ENCODE measurements at regions not wholly inside any gene's neighbourhood (a gene's known extent, or its start where the extent isn't known, plus 50 kb on each side); places are given as distances from the start of the nearest gene placed in this dataset.

DNA sequence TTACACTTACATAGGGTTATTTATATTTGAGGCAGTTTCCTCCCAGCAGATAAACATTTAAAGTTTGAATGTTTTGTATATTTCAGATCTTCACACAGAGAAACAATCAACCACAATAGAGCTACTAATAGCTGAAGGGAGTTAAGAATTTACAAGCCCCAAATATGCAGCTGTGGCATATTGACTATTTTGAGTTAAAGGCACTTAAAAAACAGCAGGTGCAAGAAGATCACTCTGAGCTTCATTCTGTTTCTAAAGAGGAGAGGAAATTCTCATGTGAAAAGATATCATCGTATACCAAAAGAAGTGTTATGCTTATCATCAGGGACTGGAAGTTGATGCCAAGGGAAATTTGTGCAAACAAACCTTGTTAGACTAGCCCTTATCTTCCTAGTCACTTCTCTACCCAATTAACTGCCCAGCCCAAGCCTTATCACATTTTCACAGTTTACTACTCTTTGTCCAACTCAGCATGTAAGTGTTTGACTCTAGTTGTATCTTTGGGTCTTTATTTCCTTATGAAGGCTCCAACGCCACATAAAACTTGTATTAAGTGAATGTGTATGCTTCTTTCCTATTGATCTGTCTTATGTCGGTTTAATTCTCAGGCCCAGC, 66.3 kb upstream of the COG2 start:
- Histone ChIP-seq H3K9me3 (ENCODE audit: control insufficient read depth in 2 of 2, low read length in 2 of 2) (no peaks in the 10 kb centered on the region), H3K27ac (ENCODE audit: insufficient read depth, low read length, poor library complexity, severe bottlenecking) (no peak overlapping the region), H3K36me3 (ENCODE audit: control insufficient read depth, insufficient read depth, low read length) (no peaks in the 10 kb centered on the region), H3K4me1 (ENCODE audit: control insufficient read depth, insufficient read depth, low read length, poor library complexity, severe bottlenecking) (no peaks in the 10 kb centered on the region), H3K4me3 (ENCODE audit: low read depth, low read length) (no peak overlapping the region), H3K27me3 (ENCODE audit: control insufficient read depth, insufficient read depth, low read length) (peaks cover 7% of the 10 kb centered on the region)
- peaks cover 7% of the 10 kb centered on the region for H3K27me3 Mint-ChIP-seq
- H3K27ac Mint-ChIP-seq: no peak overlapping the region
- no peaks in the 10 kb centered on the region for H3K36me3 Mint-ChIP-seq
- peaks cover 0 to 2% (median 0%) of the 10 kb centered on the region in 4 donors for H3K4me1 Mint-ChIP-seq
- H3K9me3 Mint-ChIP-seq: no peaks in the 10 kb centered on the region
- no peak overlapping the region for H3K4me3 Mint-ChIP-seq
- ATAC-seq (ENCODE audit: low read depth in 2 of 2) (no peak), DNase-seq (no peak)

DNA sequence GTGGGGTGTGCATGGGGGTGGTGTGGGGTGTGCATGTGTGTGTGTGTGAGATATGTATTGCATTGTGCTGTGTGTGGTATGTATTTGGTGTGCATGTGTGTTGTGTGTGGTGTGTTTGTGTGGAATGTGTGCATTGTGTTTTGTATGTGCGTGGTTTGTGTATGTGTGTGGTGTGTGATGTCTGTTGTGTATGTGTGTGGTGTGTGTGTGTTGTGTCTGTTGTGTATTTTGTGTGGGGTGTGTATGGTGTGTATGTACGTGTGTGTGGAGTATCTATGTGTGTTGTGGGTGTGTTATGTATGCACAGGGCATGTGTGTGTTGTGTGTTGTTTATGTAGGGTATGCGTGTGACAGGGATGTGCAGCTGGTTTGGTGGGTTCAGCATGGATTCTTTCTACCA, 67.8 kb upstream of the COG2 start:
- Mint-ChIP-seq H3K9me3 (no peaks in the 10 kb centered on the region), H3K4me3 (no peak overlapping the region), H3K27ac (no peak overlapping the region)

DNA sequence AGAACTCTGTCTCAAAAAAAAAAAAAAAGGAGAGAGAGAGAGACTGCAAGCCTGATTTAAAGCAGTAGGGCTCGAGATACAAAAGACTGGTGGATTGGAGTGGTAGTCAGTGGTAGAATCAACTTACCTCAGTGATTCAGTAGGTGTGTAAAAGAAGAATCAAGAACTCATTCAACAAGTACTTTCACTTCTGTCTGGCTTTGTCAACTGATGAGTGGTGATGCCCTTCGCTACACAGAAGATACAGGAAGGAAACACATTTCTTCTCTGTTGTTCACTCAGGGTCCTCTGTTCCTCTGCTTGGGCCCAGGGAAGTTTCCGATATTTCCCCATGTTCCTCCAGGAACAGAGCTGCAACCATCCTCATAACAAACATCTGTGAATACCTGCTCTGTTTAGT, 68.6 kb upstream of the COG2 start:
- Histone ChIP-seq H3K9me3 (ENCODE audit: control insufficient read depth in 2 of 2, low read length in 2 of 2) (no peaks in the 10 kb centered on the region), H3K4me1 (ENCODE audit: control insufficient read depth, insufficient read depth, low read length, poor library complexity, severe bottlenecking) (no peaks in the 10 kb centered on the region), H3K4me3 (ENCODE audit: low read depth, low read length) (no peak overlapping the region), H3K27me3 (ENCODE audit: control insufficient read depth, insufficient read depth, low read length) (peaks cover 7% of the 10 kb centered on the region), H3K36me3 (ENCODE audit: control insufficient read depth, insufficient read depth, low read length) (no peaks in the 10 kb centered on the region), H3K27ac (ENCODE audit: insufficient read depth, low read length, poor library complexity, severe bottlenecking) (no peak overlapping the region)
- Mint-ChIP-seq H3K27ac (no peak overlapping the region), H3K4me3 (no peak overlapping the region), H3K9me3 (no peaks in the 10 kb centered on the region), H3K27me3 (peaks cover 7% of the 10 kb centered on the region), H3K4me1 (peaks cover 0 to 2% (median 0%) of the 10 kb centered on the region in 4 donors), H3K36me3 (no peaks in the 10 kb centered on the region)
- ATAC-seq (ENCODE audit: low read depth in 2 of 2) (no peak), DNase-seq (no peak)

More for the DNA sequence above, 67.8 kb upstream of the COG2 start:
- H3K4me3 ChIP-seq (ENCODE audit: low read depth, low read length): no peak overlapping the region
- H3K27me3 ChIP-seq (ENCODE audit: control insufficient read depth, insufficient read depth, low read length): peaks cover 7% of the 10 kb centered on the region
- Mint-ChIP-seq H3K4me1 (peaks cover 0 to 2% (median 0%) of the 10 kb centered on the region in 4 donors), H3K27me3 (peaks cover 7% of the 10 kb centered on the region), H3K36me3 (no peaks in the 10 kb centered on the region)
- H3K9me3 ChIP-seq (ENCODE audit: control insufficient read depth in 2 of 2, low read length in 2 of 2): no peaks in the 10 kb centered on the region
- no peaks in the 10 kb centered on the region for H3K36me3 ChIP-seq (ENCODE audit: control insufficient read depth, insufficient read depth, low read length)
- no peak for DNase-seq
- no peaks in the 10 kb centered on the region for H3K4me1 ChIP-seq (ENCODE audit: control insufficient read depth, insufficient read depth, low read length, poor library complexity, severe bottlenecking)
- H3K27ac ChIP-seq (ENCODE audit: insufficient read depth, low read length, poor library complexity, severe bottlenecking): no peak overlapping the region
- ATAC-seq (ENCODE audit: low read depth in 2 of 2): no peak

DNA sequence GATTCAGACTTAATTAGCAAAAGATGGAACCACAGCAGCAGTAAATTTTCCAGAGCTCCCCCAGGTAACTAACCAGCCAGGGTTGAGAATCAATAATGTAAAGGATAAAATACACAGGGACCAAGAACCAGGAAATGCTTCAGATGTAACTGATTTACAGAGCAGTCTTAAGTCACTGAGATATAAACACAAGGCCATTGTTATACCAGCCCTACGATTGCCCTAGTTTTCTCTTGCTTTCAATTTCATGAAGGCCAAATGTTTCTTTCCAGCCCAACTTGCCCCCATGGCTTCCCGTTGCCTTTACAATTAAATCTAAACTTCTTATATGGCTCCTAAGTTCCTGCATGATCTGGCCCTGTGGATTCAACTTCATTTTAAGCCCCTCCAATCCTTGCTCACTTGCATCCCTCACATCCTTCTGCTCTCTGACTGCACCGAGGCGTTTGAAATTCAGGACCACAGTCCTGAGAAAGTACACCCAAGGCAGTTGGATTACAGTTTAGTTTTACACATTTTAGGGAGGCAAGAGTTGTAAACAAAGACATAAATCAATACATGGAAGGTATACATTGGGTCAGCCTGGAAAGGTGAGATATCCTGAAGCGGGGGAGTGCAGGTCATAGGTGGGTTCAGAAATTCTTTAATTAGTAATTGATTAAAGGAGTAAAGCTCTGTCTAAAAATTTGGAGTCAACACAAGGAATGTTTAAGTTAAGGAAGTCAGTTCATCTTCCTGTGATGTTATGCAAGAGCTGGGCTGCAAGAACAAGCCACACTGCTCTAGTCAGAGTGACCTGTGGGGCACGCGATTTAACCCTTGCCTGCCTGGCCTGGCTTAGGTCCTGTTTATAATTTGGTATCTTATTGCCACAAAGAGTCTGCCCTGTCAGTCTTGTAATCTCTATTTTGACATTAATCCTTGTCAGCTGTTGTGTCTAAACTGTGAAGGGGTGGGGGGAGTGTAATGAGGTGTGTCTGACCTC, 69.9 kb upstream of the COG2 start:
- Histone ChIP-seq H3K27ac (ENCODE audit: insufficient read depth, low read length, poor library complexity, severe bottlenecking) (no peak overlapping the region), H3K27me3 (ENCODE audit: control insufficient read depth, insufficient read depth, low read length) (peaks cover 7% of the 10 kb centered on the region), H3K4me1 (ENCODE audit: control insufficient read depth, insufficient read depth, low read length, poor library complexity, severe bottlenecking) (no peaks in the 10 kb centered on the region), H3K36me3 (ENCODE audit: control insufficient read depth, insufficient read depth, low read length) (no peaks in the 10 kb centered on the region), H3K4me3 (ENCODE audit: low read depth, low read length) (no peak overlapping the region), H3K9me3 (ENCODE audit: control insufficient read depth in 2 of 2, low read length in 2 of 2) (no peaks in the 10 kb centered on the region)
- no peaks in the 10 kb centered on the region for H3K9me3 Mint-ChIP-seq
- H3K27ac Mint-ChIP-seq: no peak overlapping the region
- H3K36me3 Mint-ChIP-seq: no peaks in the 10 kb centered on the region
- H3K4me1 Mint-ChIP-seq: peaks cover 0 to 2% (median 0%) of the 10 kb centered on the region in 4 donors
- no peak overlapping the region for H3K4me3 Mint-ChIP-seq
- no peak for ATAC-seq (ENCODE audit: low read depth in 2 of 2)
- no peak for DNase-seq
- no peaks in the 10 kb centered on the region for H3K27me3 Mint-ChIP-seq

DNA sequence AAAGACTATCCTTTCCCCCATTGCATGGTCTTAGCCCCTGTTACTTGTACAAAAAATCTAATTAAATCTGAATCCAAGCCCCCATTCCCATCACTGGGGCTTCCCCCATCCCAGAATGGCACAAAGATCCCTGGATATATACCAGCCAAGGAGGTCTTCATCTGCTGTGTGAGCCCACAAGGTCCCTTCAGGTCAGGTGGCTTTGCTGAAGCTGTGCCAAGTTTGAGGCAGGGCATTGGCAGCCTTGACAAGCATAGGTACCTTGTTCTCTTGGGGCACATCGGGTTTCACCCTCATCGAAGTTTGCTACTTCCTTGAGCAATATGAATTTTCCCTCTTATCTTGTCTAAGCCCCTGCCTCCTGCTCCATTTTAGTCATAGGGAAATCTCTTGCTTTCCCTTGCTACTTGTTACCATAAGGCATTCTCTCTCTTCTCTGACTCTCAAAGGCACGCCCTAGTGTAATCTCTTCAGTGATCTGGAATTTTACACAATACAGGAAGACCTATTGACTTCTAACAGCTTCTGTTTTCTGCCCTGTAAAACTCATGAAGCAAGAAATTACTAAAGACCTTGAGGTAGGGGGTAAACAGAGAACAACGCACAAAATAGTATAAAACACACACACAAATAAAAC, 71.4 kb upstream of the COG2 start:
- Histone ChIP-seq H3K27me3 (ENCODE audit: control insufficient read depth, insufficient read depth, low read length) (peaks cover 4% of the 10 kb centered on the region), H3K9me3 (ENCODE audit: control insufficient read depth in 2 of 2, low read length in 2 of 2) (no peaks in the 10 kb centered on the region), H3K27ac (ENCODE audit: insufficient read depth, low read length, poor library complexity, severe bottlenecking) (no peak overlapping the region), H3K36me3 (ENCODE audit: control insufficient read depth, insufficient read depth, low read length) (no peaks in the 10 kb centered on the region), H3K4me1 (ENCODE audit: control insufficient read depth, insufficient read depth, low read length, poor library complexity, severe bottlenecking) (no peaks in the 10 kb centered on the region), H3K4me3 (ENCODE audit: low read depth, low read length) (no peak overlapping the region)
- no peak for ATAC-seq (ENCODE audit: low read depth in 2 of 2)
- Mint-ChIP-seq H3K27ac (no peak overlapping the region), H3K36me3 (no peaks in the 10 kb centered on the region), H3K9me3 (no peaks in the 10 kb centered on the region), H3K4me1 (peaks cover 0 to 2% (median 0%) of the 10 kb centered on the region in 4 donors), H3K4me3 (no peak overlapping the region), H3K27me3 (no peaks in the 10 kb centered on the region)
- DNase-seq: no peak

DNA sequence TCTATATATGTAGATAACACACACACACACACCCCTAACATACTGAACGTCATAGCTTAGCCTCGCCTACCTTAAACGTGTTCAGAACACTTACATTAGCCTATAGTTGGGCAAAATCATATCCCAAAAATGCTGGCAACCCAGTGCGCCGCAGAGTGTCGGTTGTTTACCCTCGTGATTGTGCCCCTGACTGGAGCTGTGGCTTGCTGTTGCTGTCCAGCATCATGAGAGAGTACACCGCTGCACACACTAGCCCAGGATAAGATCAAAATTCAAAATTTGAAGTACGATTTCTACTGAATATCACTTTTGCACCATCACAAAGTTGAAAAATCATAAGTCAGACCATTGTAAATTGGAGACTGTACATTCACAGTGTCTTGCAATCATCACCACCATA, 73.1 kb upstream of the COG2 start:
- Histone ChIP-seq H3K27ac (ENCODE audit: insufficient read depth, low read length, poor library complexity, severe bottlenecking) (no peak overlapping the region), H3K4me3 (ENCODE audit: low read depth, low read length) (no peak overlapping the region), H3K4me1 (ENCODE audit: control insufficient read depth, insufficient read depth, low read length, poor library complexity, severe bottlenecking) (no peaks in the 10 kb centered on the region), H3K27me3 (ENCODE audit: control insufficient read depth, insufficient read depth, low read length) (peaks cover 4% of the 10 kb centered on the region), H3K9me3 (ENCODE audit: control insufficient read depth in 2 of 2, low read length in 2 of 2) (no peaks in the 10 kb centered on the region), H3K36me3 (ENCODE audit: control insufficient read depth, insufficient read depth, low read length) (no peaks in the 10 kb centered on the region)
- no peaks in the 10 kb centered on the region for H3K36me3 Mint-ChIP-seq
- H3K27ac Mint-ChIP-seq: no peak overlapping the region
- H3K27me3 Mint-ChIP-seq: no peaks in the 10 kb centered on the region
- no peaks in the 10 kb centered on the region for H3K9me3 Mint-ChIP-seq
- ATAC-seq (ENCODE audit: low read depth in 2 of 2) (no peak), DNase-seq (no peak)
- no peak overlapping the region for H3K4me3 Mint-ChIP-seq
- H3K4me1 Mint-ChIP-seq: peaks cover 0 to 2% (median 0%) of the 10 kb centered on the region in 4 donors

DNA sequence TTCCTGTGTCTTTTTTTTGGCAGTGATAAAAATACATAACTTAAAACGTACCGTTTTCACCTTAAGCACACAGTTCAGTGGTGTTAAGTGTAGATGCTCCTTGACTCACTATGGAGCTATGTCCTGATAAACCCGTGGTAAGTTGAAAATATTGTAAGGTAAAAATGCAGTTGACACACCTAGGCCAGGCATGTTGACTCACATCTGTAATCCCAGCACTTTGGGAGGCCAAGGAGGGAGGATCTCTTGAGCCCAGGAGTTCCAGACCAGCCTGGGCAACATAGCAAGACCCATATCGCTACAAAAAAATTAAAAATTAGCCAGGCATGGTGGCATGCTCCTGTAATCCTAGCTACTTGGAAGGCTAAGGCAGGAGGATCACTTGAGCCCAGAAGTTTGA, 73.6 kb upstream of the COG2 start:
- Mint-ChIP-seq H3K27me3 (no peaks in the 10 kb centered on the region), H3K4me3 (no peak overlapping the region), H3K9me3 (no peaks in the 10 kb centered on the region), H3K4me1 (peaks cover 0 to 2% (median 0%) of the 10 kb centered on the region in 4 donors), H3K36me3 (no peaks in the 10 kb centered on the region), H3K27ac (no peak overlapping the region)
- H3K9me3 ChIP-seq (ENCODE audit: control insufficient read depth in 2 of 2, low read length in 2 of 2): no peaks in the 10 kb centered on the region
- DNase-seq (no peak), ATAC-seq (ENCODE audit: low read depth in 2 of 2) (no peak)
- H3K36me3 ChIP-seq (ENCODE audit: control insufficient read depth, insufficient read depth, low read length): no peaks in the 10 kb centered on the region
- H3K27ac ChIP-seq (ENCODE audit: insufficient read depth, low read length, poor library complexity, severe bottlenecking): no peak overlapping the region
- H3K4me3 ChIP-seq (ENCODE audit: low read depth, low read length): no peak overlapping the region
- no peaks in the 10 kb centered on the region for H3K4me1 ChIP-seq (ENCODE audit: control insufficient read depth, insufficient read depth, low read length, poor library complexity, severe bottlenecking)
- H3K27me3 ChIP-seq (ENCODE audit: control insufficient read depth, insufficient read depth, low read length): peaks cover 4% of the 10 kb centered on the region

Measured in CD4-positive, CD25-positive, alpha-beta regulatory T cell (primary cell).